HepG2 (cell line): ENCODE measurements at regions not wholly inside any gene's neighbourhood (a gene's known extent, or its start where the extent isn't known, plus 50 kb on each side); places are given as distances from the start of the nearest gene placed in this dataset.

Source experiments
- ATAC-seq: fragments of 200-7000 bp; cut with Tn5 transposase; 3 replicates; pipeline ENCODE4 v1.9.1; 2020; ENCODE audit warnings: mild to moderate bottlenecking, moderate library complexity
- BruUV-seq: library from RNA; stranded (reverse); fragments of 400-500 nt; replicated peaks from 2 replicates; lab custom pipeline; 2021; lab: Mats Ljungman, UMichigan
- CTCF ChIA-PET: fragments of 300-600 bp; formaldehyde crosslinking; extraction: SDS; loops from one replicate; lab custom pipeline; 2021; ENCODE audit warnings: low total read pairs, inconsistent platforms, low intra/inter-chr PET ratio; lab: Yijun Ruan, JAX
- POLR2A ChIA-PET: fragments of 350-600 bp; sonication (Branson Sonifier 250); formaldehyde crosslinking; loops from one replicate; lab custom pipeline; 2020; ENCODE audit warnings: antibody characterized with exemption, inconsistent platforms; lab: Yijun Ruan, JAX
- DNase-seq: peaks from one replicate; pipeline ENCODE4 v3.0.0-alpha.2; 2015; ENCODE audit warnings: low spot score
- FAIRE-seq: peaks from 3 replicates; lab custom pipeline; 2011; peaks lifted over from hg19 to GRCh38; lab: Jason Lieb, UNC
- H2AFZ ChIP-seq: one replicate; pipeline ENCODE4 v1.6.1; 2011; ENCODE audit warnings: low read length, inconsistent platforms
- H3K27ac ChIP-seq: fragments of 300-600 bp; 3 replicates; pipeline ENCODE4 v1.8.0; 2011; ENCODE audit warnings: mixed run types, mild to moderate bottlenecking, mixed read lengths, low read length, inconsistent platforms; ENCODE audit not compliant: insufficient read depth; ENCODE audit errors: extremely low read length
- H3K27me3 ChIP-seq, 2 experiments: fragments of 200-600 bp in 1 of 2; 2 replicates in 1 of 2; 3 replicates in 1 of 2; pipeline versions ENCODE4 v1.6.0 to v1.8.0; 2011; ENCODE audit warnings: low read length in 2 of 2, mild to moderate bottlenecking in 2 of 2, moderate library complexity in 2 of 2, inconsistent platforms in 1 of 2; ENCODE audit not compliant: insufficient read depth in 2 of 2, control insufficient read depth in 1 of 2
- H3K36me3 ChIP-seq, 2 experiments: fragments of 200-600 bp in 1 of 2; replicated peaks in 1 of 2; 2 replicates in 1 of 2; 3 replicates in 1 of 2; pipeline versions ENCODE4 v1.5.1 to v1.8.0; 2011; ENCODE audit warnings: low read length in 2 of 2, inconsistent platforms in 1 of 2; ENCODE audit not compliant: insufficient read depth in 2 of 2, control insufficient read depth in 1 of 2
- H3K4me1 ChIP-seq: 2 replicates; pipeline ENCODE4 v1.5.1; 2012; ENCODE audit warnings: low read length, inconsistent platforms; ENCODE audit not compliant: insufficient read depth
- H3K4me2 ChIP-seq: 2 replicates; pipeline ENCODE4 v1.6.0; 2011; ENCODE audit warnings: low read depth, low read length, inconsistent platforms
- H3K4me3 ChIP-seq, 3 experiments: fragments of 200-600 bp in 1 of 3; sonication (generic), shearing (Covaris generic) in 1 of 3; replicated peaks in 1 of 3; 2 replicates each; pipeline ENCODE4 v1.5.1; 2011 to 2016; ENCODE audit warnings: low read length in 3 of 3, inconsistent platforms in 2 of 3, low read depth in 2 of 3, mild to moderate bottlenecking in 2 of 3, control low read depth in 1 of 3, mixed read lengths in 1 of 3; ENCODE audit not compliant: insufficient read depth in 1 of 3
- H3K79me2 ChIP-seq: one replicate; pipeline ENCODE4 v1.6.1; 2011; ENCODE audit warnings: low read length, inconsistent platforms; ENCODE audit not compliant: insufficient read depth
- H3K9ac ChIP-seq: 2 replicates; pipeline ENCODE4 v1.6.0; 2011; ENCODE audit warnings: mild to moderate bottlenecking, low read depth, low read length, inconsistent platforms; ENCODE audit not compliant: insufficient read depth
- H3K9me3 ChIP-seq: 2 replicates; pipeline ENCODE4 v1.5.1; 2012; ENCODE audit warnings: mild to moderate bottlenecking, low read length
- H4K20me1 ChIP-seq: 2 replicates; pipeline ENCODE4 v1.6.0; 2011; ENCODE audit warnings: inconsistent platforms, mild to moderate bottlenecking, low read length, moderate library complexity; ENCODE audit not compliant: insufficient read depth
- BRCA1 ChIP-seq: sonication (generic); formaldehyde crosslinking; IDR thresholded peaks from 2 replicates; pipeline ENCODE4 v1.4.0; 2020; ENCODE audit warnings: missing genetic modification reagents
- CCAR2 ChIP-seq: fragments of 200-400 bp; formaldehyde crosslinking; optimal IDR thresholded peaks from 2 replicates; pipeline ENCODE3; 2018; ENCODE audit warnings: low read depth, mild to moderate bottlenecking, low read length, moderate library complexity
- MED13 ChIP-seq: sonication (generic); formaldehyde crosslinking; IDR thresholded peaks from 2 replicates; pipeline ENCODE4 v1.5.0; 2020; ENCODE audit warnings: missing genetic modification reagents
- PAWR ChIP-seq: sonication (generic); formaldehyde crosslinking; IDR thresholded peaks from 2 replicates; pipeline ENCODE4 v1.4.0; 2020; ENCODE audit warnings: missing genetic modification reagents, mild to moderate bottlenecking, borderline replicate concordance
- PLSCR1 ChIP-seq: sonication (generic); formaldehyde crosslinking; IDR thresholded peaks from 2 replicates; pipeline ENCODE4 v1.5.0; 2020; ENCODE audit warnings: missing genetic modification reagents, mild to moderate bottlenecking, borderline replicate concordance
- THAP11 ChIP-seq: IDR thresholded peaks from 2 replicates; pipeline ENCODE4 v1.6.1; 2016; ENCODE audit warnings: missing biosample characterization, missing genetic modification reagents
- THRA ChIP-seq: sonication (generic); formaldehyde crosslinking; IDR thresholded peaks from 2 replicates; pipeline ENCODE4 v1.4.0; 2020; ENCODE audit warnings: missing genetic modification reagents, borderline replicate concordance
- TOE1 ChIP-seq: sonication (generic); formaldehyde crosslinking; IDR thresholded peaks from 2 replicates; pipeline ENCODE4 v1.4.0; 2020; ENCODE audit warnings: mild to moderate bottlenecking, missing genetic modification reagents
- YEATS2 ChIP-seq: sonication (generic); formaldehyde crosslinking; IDR thresholded peaks from 2 replicates; pipeline ENCODE4 v1.4.0; 2020; ENCODE audit warnings: missing genetic modification reagents, borderline replicate concordance
- ZNF333 ChIP-seq: sonication (generic); formaldehyde crosslinking; IDR thresholded peaks from 2 replicates; pipeline ENCODE4 v1.4.0; 2020; ENCODE audit warnings: mild to moderate bottlenecking, missing genetic modification reagents, borderline replicate concordance
- ZNF572 ChIP-seq: sonication (generic); formaldehyde crosslinking; IDR thresholded peaks from 2 replicates; pipeline ENCODE4 v1.5.1; 2020; ENCODE audit warnings: mild to moderate bottlenecking, missing genetic modification reagents
- ZNF816 ChIP-seq: sonication (generic); formaldehyde crosslinking; IDR thresholded peaks from 2 replicates; pipeline ENCODE4 v1.8.0; 2022; ENCODE audit warnings: missing genetic modification reagents, mild to moderate bottlenecking, borderline replicate concordance
- WGBS: methylation state at CpG from one replicate; pipeline ENCODE4 v1.1.6; 2017; ENCODE audit warnings: low lambda C conversion rate; 5-methylcytosine and 5-hydroxymethylcytosine counted together
- in situ Hi-C: cut with HindIII; loops from 2 replicates; pipeline ENCODE4 v1.10.0; 2017; ENCODE audit warnings: low pct_unique_long_range_greater_than_20kb; ENCODE audit not compliant: extremely low pct_ligation_motif_present
- intact Hi-C: fragments of 100-400 bp; cut with micrococcal nuclease; formaldehyde crosslinking; loops from one replicate; pipeline ENCODE4 v1.10.0; 2022; ENCODE audit not compliant: unreplicated experiment

DNA sequence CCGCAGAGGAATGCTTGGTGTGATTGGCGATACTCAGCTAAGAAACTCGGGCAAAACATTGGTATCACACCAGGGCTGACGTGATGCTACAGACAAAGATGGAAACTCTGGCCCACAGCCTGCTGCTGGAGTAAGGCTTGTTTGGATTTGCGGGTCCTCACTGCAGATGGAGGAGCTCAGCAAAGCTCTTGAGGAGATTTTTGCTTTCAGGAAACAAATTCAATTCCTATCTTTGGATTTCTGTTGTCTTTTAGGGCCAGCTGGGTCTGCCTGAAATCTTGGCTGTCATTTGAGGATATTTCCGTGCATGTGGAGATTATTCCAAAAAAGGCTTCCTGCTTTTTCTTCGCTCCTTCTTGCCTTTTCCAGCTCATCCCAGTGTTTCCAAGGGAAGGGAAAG, 475.8 kb downstream of the TSN start:
- Histone ChIP-seq H3K27me3 (no peaks in the 10 kb centered on the region; a peak in 1 of 5 replicates), H3K4me2 (no peak overlapping the region), H3K36me3 (no peaks in the 10 kb centered on the region), H3K79me2 (no peaks in the 10 kb centered on the region), H3K4me3 (no peak overlapping the region), H2AFZ (no peak overlapping the region), H3K9me3 (no peaks in the 10 kb centered on the region), H3K4me1 (no peaks in the 10 kb centered on the region), H4K20me1 (no peaks in the 10 kb centered on the region; the same call in 1 of the 2 replicates), H3K27ac (no peak overlapping the region), H3K9ac (no peak overlapping the region)
- ChIA-PET CTCF (no interaction called here), POLR2A (no interaction called here)
- in situ Hi-C loops = no loop called here
- TF ChIP-seq THAP11 (CRISPR knock-in tag) = no peak
- no peak for TF ChIP-seq ZNF333 (CRISPR knock-in tag)
- TF ChIP-seq PLSCR1 = no peak
- TF ChIP-seq YEATS2 (CRISPR knock-in tag) = no peak
- TF ChIP-seq MED13 (CRISPR knock-in tag) = no peak
- no peak for TF ChIP-seq THRA (CRISPR knock-in tag)
- no peak for TF ChIP-seq ZNF572 (CRISPR knock-in tag)
- no peak for TF ChIP-seq BRCA1
- TF ChIP-seq CCAR2 = no peak
- TF ChIP-seq PAWR = no peak
- TF ChIP-seq TOE1 (CRISPR knock-in tag) = no peak
- no peak for TF ChIP-seq ZNF816 (CRISPR knock-in tag)
- ATAC-seq = no peak
- BruUV-seq = no TSS peak
- intact Hi-C loops = no loop called here
- no peak for DNase-seq
- WGBS = 15% methylated on average over 7 of the region's 7 CpGs
- FAIRE-seq = no peak
